Fibroblast of skin of right biceps (primary cell): ENCODE measurements at regions not wholly inside any gene's neighbourhood (a gene's known extent, or its start where the extent isn't known, plus 50 kb on each side); places are given as distances from the start of the nearest gene placed in this dataset.
"Not testable (repeated sequence)": the region's sequence is repeated elsewhere in the genome, so short reads cannot be mapped to it uniquely, and the experiment has no call there.

Experiments used
- DNase-seq: peaks from one replicate; pipeline ENCODE4 v3.0.0-alpha.2; 2013

- DNase-seq = not testable (repeated sequence)
Measured at GRCh38 chr16:16563962-16564361, 185.0 kb downstream of the NPIPA7 start.

GRCh38 chr16:16565326-16565725 is 186.4 kb downstream of the NPIPA7 start:
- DNase-seq = not testable (repeated sequence)

GRCh38 chr16:16570055-16570454 is 191.1 kb downstream of the NPIPA7 start:
- DNase-seq = not testable (repeated sequence)

GRCh38 chr16:16570874-16571273 is 191.9 kb downstream of the NPIPA7 start:
- not testable (repeated sequence) for DNase-seq

GRCh38 chr16:16572130-16572774 is 193.3 kb downstream of the NPIPA7 start:
- DNase-seq = not testable (repeated sequence)

- not testable (repeated sequence) for DNase-seq
Measured at GRCh38 chr16:16577062-16577461, 198.1 kb downstream of the NPIPA7 start.

GRCh38 chr16:16578701-16579100 is 199.8 kb downstream of the NPIPA7 start:
- no peak for DNase-seq

- DNase-seq = not testable (repeated sequence)
Measured at GRCh38 chr16:16582916-16583315, 204.0 kb downstream of the NPIPA7 start.

GRCh38 chr16:16586073-16586651 is 207.2 kb downstream of the NPIPA7 start:
- not testable (repeated sequence) for DNase-seq

GRCh38 chr16:16586969-16587368 is 208.0 kb downstream of the NPIPA7 start:
- not testable (repeated sequence) for DNase-seq

- DNase-seq = not testable (repeated sequence)
Measured at GRCh38 chr16:16588436-16588835, 209.5 kb downstream of the NPIPA7 start.

- DNase-seq = not testable (repeated sequence)
Measured at GRCh38 chr16:16590654-16591318, 211.8 kb downstream of the NPIPA7 start.

- DNase-seq = not testable (repeated sequence)
Measured at GRCh38 chr16:16593156-16593863, 214.4 kb downstream of the NPIPA7 start.

GRCh38 chr16:16595029-16595718 is 216.2 kb downstream of the NPIPA7 start:
- not testable (repeated sequence) for DNase-seq

- not testable (repeated sequence) for DNase-seq
Measured at GRCh38 chr16:16601239-16601638, 222.3 kb downstream of the NPIPA7 start.

- not testable (repeated sequence) for DNase-seq
Measured at GRCh38 chr16:16607401-16608082, 228.6 kb downstream of the NPIPA7 start.

GRCh38 chr16:16609627-16610026 is 230.7 kb downstream of the NPIPA7 start:
- not testable (repeated sequence) for DNase-seq

- DNase-seq = not testable (repeated sequence)
Measured at GRCh38 chr16:16610389-16610967, 231.5 kb downstream of the NPIPA7 start.

GRCh38 chr16:16613212-16613611 is 234.3 kb downstream of the NPIPA7 start:
- DNase-seq = not testable (repeated sequence)

- not testable (repeated sequence) for DNase-seq
Measured at GRCh38 chr16:16614484-16614883, 235.5 kb downstream of the NPIPA7 start.

- DNase-seq = not testable (repeated sequence)
Measured at GRCh38 chr16:16618963-16619465, 240.1 kb downstream of the NPIPA7 start.
